Stimulated activated CD8-positive, alpha-beta memory T cell treated with anti-CD3 and anti-CD28 coated beads, Interleukin-15, amount 100 ng/mL, for 24 hours (primary cell): ENCODE measurements at regions not wholly inside any gene's neighbourhood (a gene's known extent, or its start where the extent isn't known, plus 50 kb on each side); places are given as distances from the start of the nearest gene placed in this dataset.
"Not testable (repeated sequence)": the region's sequence is repeated elsewhere in the genome, so short reads cannot be mapped to it uniquely, and the experiment has no call there.

Experiments
- DNase-seq: peaks from one replicate; pipeline ENCODE4 v3.0.0-alpha.2; 2020; ENCODE audit warnings: low read depth

- no peak for DNase-seq
Measured at GRCh38 chr16:52051414-52052172, 495.4 kb downstream of the TOX3 start.

- no peak for DNase-seq
Measured at GRCh38 chr16:52050418-52050817, 496.5 kb downstream of the TOX3 start.

GRCh38 chr16:52035436-52035835 lies 511.5 kb downstream of the TOX3 start:
- DNase-seq: no peak

GRCh38 chr16:52034830-52035229 lies 512.1 kb downstream of the TOX3 start:
- DNase-seq: no peak

- no peak for DNase-seq
Measured at GRCh38 chr16:52033992-52034391, 513.0 kb downstream of the TOX3 start.

GRCh38 chr16:52022980-52023379 lies 524.0 kb downstream of the TOX3 start:
- DNase-seq: no peak

GRCh38 chr16:52022177-52022576 lies 524.8 kb downstream of the TOX3 start:
- DNase-seq: no peak

GRCh38 chr16:52016387-52016786 lies 530.6 kb downstream of the TOX3 start:
- no peak for DNase-seq

GRCh38 chr16:52005551-52005950 lies 541.4 kb downstream of the TOX3 start:
- no peak for DNase-seq

GRCh38 chr16:52004343-52004742 lies 542.6 kb downstream of the TOX3 start:
- no peak for DNase-seq

- no peak for DNase-seq
Measured at GRCh38 chr16:52002026-52002425, 544.9 kb downstream of the TOX3 start.

- DNase-seq: no peak
Measured at GRCh38 chr16:51996516-51996915, 550.4 kb downstream of the TOX3 start.

- no peak for DNase-seq
Measured at GRCh38 chr16:51994597-51994996, 552.3 kb downstream of the TOX3 start.

- DNase-seq: no peak
Measured at GRCh38 chr16:51989637-51990230, 557.2 kb downstream of the TOX3 start.

GRCh38 chr16:51988977-51989376 lies 558.0 kb downstream of the TOX3 start:
- DNase-seq: no peak

- no peak for DNase-seq
Measured at GRCh38 chr16:51987519-51987918, 559.4 kb downstream of the TOX3 start.

GRCh38 chr16:51986717-51987116 lies 560.2 kb downstream of the TOX3 start:
- DNase-seq: no peak

GRCh38 chr16:51986301-51986700 lies 560.6 kb downstream of the TOX3 start:
- no peak for DNase-seq

- DNase-seq: no peak
Measured at GRCh38 chr16:51985126-51985525, 561.8 kb downstream of the TOX3 start.

GRCh38 chr16:51984395-51984794 lies 562.5 kb downstream of the TOX3 start:
- no peak for DNase-seq

GRCh38 chr16:51982715-51983680 lies 563.9 kb downstream of the TOX3 start:
- no peak for DNase-seq

- no peak for DNase-seq
Measured at GRCh38 chr16:51981725-51982124, 565.2 kb downstream of the TOX3 start.

- not testable (repeated sequence) for DNase-seq
Measured at GRCh38 chr16:51977506-51977905, 569.4 kb downstream of the TOX3 start.
